GM21529 (cell line): ENCODE measurements at regions not wholly inside any gene's neighbourhood (a gene's known extent, or its start where the extent isn't known, plus 50 kb on each side); places are given as distances from the start of the nearest gene placed in this dataset.
A peak's percentile ranks its signal among the peaks of the same experiment; 100 is the strongest.

Experiments
- ATAC-seq: cut with Tn5 transposase; IDR thresholded peaks from one replicate; pipeline ENCODE4 v1.9.1; 2021; ENCODE audit not compliant: unreplicated experiment

- no peak for ATAC-seq
Observed at GRCh38 chr5:143671021-143671420, 140.9 kb upstream of the HMHB1 start.

GRCh38 chr5:143665866-143666265 lies 146.1 kb upstream of the HMHB1 start:
- no peak for ATAC-seq

DNA sequence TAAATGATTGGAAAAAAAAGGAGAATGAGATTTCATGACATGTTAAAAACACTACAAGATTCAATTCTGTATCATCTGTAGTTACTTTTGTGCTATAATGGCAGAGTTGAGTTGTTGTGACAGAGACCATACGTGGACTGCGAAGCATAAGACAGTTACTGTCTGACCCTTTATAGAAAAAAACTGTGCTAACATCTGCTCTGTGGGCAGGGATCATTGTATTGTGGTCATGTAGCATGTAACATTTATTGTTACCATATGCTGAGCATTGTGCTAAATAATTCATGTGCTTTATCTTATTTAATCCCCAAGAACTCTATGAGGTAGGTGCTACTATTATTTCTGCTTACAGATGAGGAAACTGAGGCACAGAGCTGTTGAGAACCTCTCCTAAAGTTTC lies 147.3 kb upstream of the HMHB1 start:
- ATAC-seq: no peak

DNA sequence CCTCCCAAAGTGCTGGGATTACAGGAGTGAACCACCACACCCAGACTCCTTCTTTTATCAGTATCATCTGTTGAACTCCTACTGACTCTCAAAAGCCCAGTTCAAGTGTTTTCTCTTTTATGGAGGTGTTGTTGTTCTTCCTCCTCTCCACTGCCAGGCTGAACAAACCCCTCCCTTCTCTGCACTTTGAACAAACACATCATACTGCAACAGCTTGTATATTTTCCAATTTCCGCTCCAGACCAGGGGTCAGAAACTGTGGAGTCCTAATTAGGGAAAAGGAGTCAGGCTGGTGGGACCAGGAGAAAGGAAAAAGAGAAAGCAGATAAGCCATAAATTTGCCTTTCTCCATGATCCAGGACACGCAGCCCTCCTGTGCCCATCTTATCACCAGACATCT lies 148.1 kb upstream of the HMHB1 start:
- no peak for ATAC-seq

DNA sequence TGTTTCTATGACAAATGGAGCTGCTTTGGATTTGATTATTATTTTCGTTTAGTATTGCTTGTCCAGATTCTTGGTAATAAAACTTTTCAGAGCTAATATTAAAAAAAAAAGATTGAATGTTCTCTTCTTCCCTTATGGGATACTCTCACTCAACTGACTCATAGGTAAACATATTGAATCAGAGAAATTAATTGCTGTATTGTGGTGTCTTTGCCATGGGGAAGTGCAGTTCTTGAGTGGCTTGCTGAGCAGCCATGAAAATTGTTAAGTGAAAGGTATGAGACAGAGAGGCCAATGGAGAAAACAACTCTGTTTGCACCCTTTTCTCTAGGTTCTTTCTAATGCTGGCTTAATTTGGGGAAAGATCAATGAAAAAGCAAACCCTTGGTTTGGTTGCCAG lies 149.9 kb upstream of the HMHB1 start:
- no peak for ATAC-seq

DNA sequence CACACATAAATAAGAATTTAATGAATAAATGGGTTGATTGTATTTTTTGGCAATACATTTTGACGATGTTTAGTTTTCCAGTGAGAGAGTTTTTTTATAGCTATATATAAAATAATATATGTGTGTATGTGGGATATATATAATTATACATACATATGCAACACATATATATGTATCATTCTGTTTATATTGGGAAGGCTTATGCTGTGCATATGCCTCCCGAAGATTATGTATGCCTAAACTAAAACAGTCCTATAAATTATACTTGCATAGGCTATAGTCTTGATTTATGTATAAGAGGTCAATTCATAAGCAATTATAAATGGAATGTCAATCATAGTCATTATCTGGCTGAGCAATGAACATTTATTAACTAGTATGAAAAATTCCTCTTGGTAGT lies 151.3 kb upstream of the HMHB1 start:
- ATAC-seq: no peak

DNA sequence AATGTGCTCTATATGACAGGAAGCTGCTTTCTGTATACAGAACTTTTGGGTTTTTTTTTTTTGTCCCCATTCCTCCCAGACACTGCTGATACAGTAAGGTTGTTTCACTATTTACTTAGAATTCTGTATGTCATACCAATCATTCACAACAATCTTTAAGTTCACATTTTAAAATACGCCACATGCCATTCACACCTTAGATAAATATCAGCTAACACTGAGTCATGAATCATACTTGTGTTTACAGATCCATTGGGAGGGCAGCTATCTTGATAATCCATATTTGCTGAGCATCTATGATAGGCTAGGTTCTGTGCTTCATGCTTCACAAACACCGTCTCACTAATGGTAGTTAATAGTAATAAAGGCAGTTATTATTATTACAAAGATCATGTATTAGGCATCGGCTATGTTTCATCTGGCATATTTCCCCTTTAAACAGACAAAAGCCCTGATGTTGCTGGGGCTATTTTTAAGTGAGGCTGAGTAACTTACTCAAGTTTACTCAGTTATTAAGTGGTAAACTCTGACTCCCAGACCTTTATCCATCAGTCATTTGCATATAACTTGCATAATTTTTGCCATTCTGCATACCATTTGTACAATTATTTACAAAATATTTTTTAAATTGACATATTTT lies 152.2 kb upstream of the HMHB1 start:
- no peak for ATAC-seq

DNA sequence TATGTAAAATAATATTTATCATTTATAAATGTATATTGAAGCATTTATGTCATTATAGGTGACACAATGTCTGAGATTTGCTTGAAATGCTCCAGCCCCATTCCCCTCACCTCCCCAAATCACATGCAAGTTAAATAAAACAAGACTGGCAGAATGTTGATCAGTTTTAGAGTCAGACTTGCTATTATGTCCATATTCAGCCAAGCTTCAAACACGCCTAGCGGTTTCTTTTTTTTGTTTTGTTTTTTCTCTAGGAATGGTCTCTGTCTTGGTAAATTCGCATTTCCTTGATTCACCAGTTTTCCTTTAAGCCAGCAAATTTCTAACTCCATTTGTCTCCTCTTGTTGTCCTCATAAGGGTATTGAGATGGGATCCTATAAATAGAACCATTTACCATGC lies 153.0 kb upstream of the HMHB1 start:
- no peak for ATAC-seq

GRCh38 chr5:143657647-143658285 lies 154.2 kb upstream of the HMHB1 start:
- ATAC-seq: no peak

DNA sequence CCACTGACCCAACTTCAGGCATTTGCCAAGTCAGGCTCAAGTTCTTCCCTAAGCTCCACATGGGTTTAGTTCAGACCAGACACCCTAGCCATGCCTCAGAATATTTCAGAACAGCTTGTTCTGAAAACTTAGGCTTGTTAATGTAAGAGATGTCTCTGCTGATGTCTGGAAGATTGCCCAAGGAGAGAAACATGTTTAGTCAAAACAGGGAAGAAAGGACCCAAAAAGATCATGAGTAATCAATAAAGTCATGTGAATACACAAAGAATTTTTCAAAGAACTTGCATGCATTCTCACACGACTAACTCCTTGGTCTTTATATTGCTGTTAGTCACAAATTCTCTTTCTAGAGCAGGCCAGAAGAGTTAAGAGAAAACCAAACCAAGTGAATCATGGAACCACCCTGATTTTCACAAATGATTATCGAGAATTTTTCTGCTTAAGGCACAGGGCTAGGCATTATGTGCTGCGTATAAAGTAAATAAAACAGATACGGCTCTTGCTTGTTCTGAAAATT lies 158.1 kb upstream of the HMHB1 start:
- ATAC-seq: no peak

- ATAC-seq: no peak
Observed at GRCh38 chr5:143653256-143653655, 158.7 kb upstream of the HMHB1 start.

DNA sequence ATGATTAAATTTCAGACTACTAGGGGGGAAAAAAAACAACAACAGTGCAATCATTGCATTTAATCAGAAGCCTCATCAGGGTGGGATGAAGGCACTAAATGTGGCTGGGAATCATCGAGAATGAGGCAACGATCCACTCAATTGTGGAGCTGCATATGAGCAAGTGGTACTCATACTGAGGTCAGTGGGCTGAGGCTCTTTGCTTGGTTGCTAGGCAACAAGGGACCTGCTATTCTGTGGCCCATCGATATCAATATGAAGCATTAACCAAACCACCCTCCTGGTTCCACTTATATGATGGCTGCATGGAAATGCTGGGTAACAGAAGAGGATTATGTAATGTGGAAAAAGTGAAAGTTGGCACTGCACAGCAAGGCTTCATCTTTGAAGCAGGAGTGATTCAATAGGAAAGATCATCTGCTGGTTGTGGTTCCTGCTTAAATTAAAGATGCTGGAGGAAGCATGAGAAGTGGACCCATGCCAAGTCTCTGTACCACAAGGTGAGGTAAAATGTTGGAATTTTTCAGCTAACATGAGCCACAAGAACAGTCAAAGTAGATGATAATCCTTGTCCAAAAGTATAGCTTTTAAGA lies 159.8 kb upstream of the HMHB1 start:
- no peak for ATAC-seq

GRCh38 chr5:143649937-143650621 lies 161.9 kb upstream of the HMHB1 start:
- no peak for ATAC-seq

DNA sequence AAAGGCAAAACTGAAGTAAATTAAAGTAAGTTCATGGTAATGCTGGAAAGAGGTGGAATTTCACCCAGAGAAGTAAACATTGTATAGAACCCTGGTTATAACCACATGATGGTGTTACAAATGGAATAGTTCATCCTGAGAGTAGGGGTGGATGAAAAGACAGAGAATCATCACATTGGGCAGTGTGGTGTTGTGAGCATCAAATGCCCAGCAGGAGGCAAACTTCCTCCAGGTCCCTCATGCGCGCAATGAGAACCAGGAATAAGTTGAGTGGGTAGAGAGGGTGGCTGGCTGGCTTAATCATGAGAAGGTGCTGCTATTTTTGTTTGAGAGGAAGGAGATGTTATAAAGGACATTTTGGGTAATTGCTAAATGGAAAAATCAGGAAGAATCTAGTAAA lies 163.3 kb upstream of the HMHB1 start:
- no peak for ATAC-seq

DNA sequence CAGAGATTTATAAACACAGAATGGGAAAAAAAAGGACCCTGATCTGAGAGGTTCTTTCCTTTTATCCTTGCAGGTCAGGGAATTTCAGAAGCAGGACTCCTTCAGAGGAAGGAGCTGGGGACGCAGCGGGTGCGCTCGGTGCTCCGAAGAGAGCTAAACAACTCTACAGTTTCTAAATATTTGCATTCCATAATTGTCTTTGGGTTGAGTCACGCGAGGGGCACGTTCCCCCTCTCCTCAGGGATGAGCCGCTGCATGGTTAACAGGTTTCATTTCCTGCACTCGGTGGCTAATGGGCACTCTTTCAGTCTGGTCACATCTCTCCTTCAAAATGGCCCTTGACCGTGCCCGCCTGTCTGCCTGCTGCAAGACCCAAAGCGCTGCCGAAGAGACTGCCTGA lies 165.0 kb upstream of the HMHB1 start:
- ATAC-seq: no peak

- ATAC-seq: no peak
Observed at GRCh38 chr5:143645356-143645755, 166.6 kb upstream of the HMHB1 start.

DNA sequence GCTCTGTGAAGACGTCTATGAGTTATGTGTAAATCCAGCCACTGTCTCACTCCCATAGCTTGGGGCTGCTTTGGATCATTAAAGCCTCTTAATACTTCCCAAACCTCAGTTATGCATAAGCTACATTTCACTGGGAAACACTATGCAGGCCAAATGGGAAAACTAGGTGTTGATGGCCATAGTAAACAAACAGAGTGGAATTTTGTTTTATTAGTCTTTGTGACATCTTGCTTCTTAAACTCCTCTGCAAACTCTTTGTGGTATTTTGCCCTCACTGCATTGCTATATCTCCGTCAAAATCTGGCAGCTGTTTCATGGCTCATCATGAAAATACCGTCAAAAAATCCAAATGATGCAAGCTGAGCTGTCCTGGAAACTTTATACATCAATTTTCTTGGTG lies 167.2 kb upstream of the HMHB1 start:
- ATAC-seq: no peak

GRCh38 chr5:143642791-143643190 lies 169.2 kb upstream of the HMHB1 start:
- no peak for ATAC-seq

DNA sequence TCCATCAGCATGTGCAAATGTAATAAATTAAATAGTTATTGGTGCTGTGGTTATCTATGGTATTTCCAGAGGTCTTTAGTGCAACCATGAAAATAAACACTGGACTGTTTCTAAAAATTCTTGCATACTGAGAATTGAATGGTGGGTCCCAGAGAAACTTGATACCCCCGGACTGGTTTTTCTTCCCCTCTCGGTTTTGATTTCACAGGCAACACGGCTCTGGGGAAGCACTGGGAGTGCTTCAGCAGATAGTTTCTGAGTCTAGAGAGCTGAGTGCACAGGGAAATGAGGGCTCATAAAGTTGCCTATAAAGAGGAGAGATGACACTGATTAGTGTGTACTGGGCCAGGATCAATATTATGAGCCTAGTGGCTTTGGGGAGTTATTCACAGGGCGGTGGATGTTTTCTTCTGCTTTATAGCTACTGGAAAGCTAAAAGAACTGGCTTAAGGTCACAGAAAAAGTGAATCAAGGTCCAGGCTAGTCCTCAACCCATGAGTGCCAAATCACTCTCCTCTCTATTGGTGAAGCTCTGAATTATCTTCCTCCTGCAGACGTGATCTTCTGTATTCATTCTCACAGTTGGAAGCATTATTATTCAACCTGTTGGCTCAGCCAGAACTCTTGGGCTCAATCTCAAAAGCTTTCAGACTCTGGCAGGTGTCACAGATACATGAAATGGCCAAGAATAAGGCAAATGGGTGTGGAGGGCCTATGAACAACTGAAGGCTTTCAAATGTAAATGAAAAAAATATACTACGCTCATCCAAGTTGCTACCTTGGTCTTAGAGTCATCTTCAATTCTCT lies 170.2 kb upstream of the HMHB1 start:
- ATAC-seq: peak; percentile 88

DNA sequence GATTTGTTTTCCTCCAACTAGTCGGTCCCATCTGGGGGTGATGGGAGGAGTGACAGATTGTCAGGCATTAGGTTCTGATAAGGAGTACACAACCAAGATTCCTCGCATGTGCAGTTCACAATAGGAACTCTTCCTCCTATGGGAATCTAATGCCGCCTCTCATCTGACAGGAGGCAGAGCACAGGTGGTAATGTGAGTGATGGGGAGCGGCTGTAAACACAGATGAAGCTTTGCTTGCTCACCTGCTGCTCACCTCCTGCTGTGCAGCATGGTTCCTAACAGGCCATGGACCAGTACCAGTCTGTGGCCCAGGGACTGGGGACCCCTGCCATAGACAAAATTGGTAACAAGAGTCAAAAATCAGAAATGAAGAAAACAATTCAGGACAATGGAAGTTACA lies 173.3 kb upstream of the HMHB1 start:
- no peak for ATAC-seq

DNA sequence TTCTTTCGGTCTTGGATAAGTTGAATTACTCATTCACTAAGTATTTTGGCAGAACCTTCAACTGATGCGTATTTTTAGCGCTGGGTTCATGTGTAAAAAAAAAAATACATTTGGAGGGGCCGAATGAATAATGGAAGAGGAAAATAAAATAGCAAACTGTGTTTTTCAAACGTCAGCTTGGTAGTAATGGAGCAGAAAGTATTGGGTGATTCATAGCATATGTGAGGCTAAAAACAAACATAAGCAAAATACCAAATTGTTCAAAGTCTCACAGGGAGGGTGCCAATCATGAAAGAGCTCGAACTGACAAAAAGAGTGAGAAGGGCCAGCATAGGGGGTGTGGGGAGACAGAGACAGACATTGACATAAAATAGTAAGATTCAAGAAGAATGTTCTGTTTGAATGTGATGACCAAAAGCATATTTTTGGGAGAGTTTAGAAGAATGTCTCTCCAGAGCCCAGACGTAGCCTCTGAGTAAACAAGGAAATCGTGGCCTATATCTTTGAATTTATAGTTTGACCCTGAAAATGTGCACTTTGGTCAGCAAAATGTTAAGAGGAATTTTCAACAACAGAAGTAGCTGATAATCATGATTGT lies 174.9 kb upstream of the HMHB1 start:
- no peak for ATAC-seq
